CD4-positive, alpha-beta memory T cell (primary cell): ENCODE measurements at regions not wholly inside any gene's neighbourhood (a gene's known extent, or its start where the extent isn't known, plus 50 kb on each side); places are given as distances from the start of the nearest gene placed in this dataset.

ENCODE experiments used
- CTCF ChIA-PET: fragments of 350-600 bp; sonication (Branson Sonifier 250); formaldehyde crosslinking; loops from one replicate; lab custom pipeline; 2021; ENCODE audit warnings: inconsistent platforms; ENCODE audit not compliant: partially characterized antibody; lab: Charles Lee
- POLR2A ChIA-PET: fragments of 350-600 bp; sonication (Branson Sonifier 250); formaldehyde crosslinking; loops from one replicate; lab custom pipeline; 2021; ENCODE audit not compliant: partially characterized antibody; lab: Charles Lee
- DNase-seq, 5 donors: peaks; one replicate each; pipeline versions ENCODE4 v3.0.0 to v3.0.0-alpha.2; 2020 to 2022; ENCODE audit warnings: mixed read lengths in 1 of 5
- H3K27ac ChIP-seq: one replicate; pipeline ENCODE4 v1.7.0; 2013; ENCODE audit warnings: low read depth, low read length
- H3K27me3 ChIP-seq: 2 replicates; pipeline ENCODE4 v1.7.0; 2013; ENCODE audit warnings: mild to moderate bottlenecking, low read length, moderate library complexity; ENCODE audit not compliant: insufficient read depth
- H3K36me3 ChIP-seq: 2 replicates; pipeline ENCODE4 v1.7.0; 2013; ENCODE audit warnings: mild to moderate bottlenecking, low read length, moderate library complexity; ENCODE audit not compliant: insufficient read depth
- H3K4me1 ChIP-seq: 2 replicates; pipeline ENCODE4 v1.7.0; 2013; ENCODE audit warnings: mild to moderate bottlenecking, low read length, moderate library complexity; ENCODE audit not compliant: insufficient read depth
- H3K4me3 ChIP-seq, 2 donors: one replicate each; pipeline ENCODE4 v1.7.0; 2013; ENCODE audit warnings: low read length in 2 of 2, mild to moderate bottlenecking in 1 of 2
- H3K9me3 ChIP-seq, 2 donors: one replicate each; pipeline ENCODE4 v1.7.0; 2013; ENCODE audit warnings: low read length in 2 of 2, control low read depth in 1 of 2; ENCODE audit not compliant: control insufficient read depth in 1 of 2
- H3K27ac Mint-ChIP-seq, 7 donors: one replicate each; pipeline ENCODE4 v1.8.0; 2020 to 2021; ENCODE audit warnings: mixed read lengths in 7 of 7, mild to moderate bottlenecking in 6 of 7, inconsistent platforms in 3 of 7, moderate library complexity in 3 of 7
- H3K27me3 Mint-ChIP-seq, 2 donors: one replicate each; pipeline ENCODE4 v1.8.0; 2020 to 2021; ENCODE audit warnings: mixed read lengths in 2 of 2
- H3K36me3 Mint-ChIP-seq, 2 donors: one replicate each; pipeline ENCODE4 v1.8.0; 2020 to 2021; ENCODE audit warnings: mixed read lengths in 2 of 2, inconsistent platforms in 1 of 2, mild to moderate bottlenecking in 1 of 2
- H3K4me1 Mint-ChIP-seq, 4 donors: one replicate each; pipeline ENCODE4 v1.8.0; 2020 to 2021; ENCODE audit warnings: mixed read lengths in 4 of 4, mild to moderate bottlenecking in 1 of 4
- H3K4me3 Mint-ChIP-seq, 8 donors: one replicate each; pipeline ENCODE4 v1.8.0; 2020 to 2021; ENCODE audit warnings: mixed read lengths in 8 of 8, mild to moderate bottlenecking in 7 of 8, moderate library complexity in 6 of 8, inconsistent platforms in 3 of 8
- H3K9me3 Mint-ChIP-seq, 8 donors: one replicate each; pipeline ENCODE4 v1.8.0; 2020 to 2021; ENCODE audit warnings: mixed read lengths in 8 of 8, mild to moderate bottlenecking in 5 of 8, inconsistent platforms in 3 of 8, moderate library complexity in 1 of 8
- intact Hi-C: fragments of 100-400 bp; cut with micrococcal nuclease; formaldehyde crosslinking; loops from one replicate; pipeline ENCODE4 v1.15.1; 2023

DNA sequence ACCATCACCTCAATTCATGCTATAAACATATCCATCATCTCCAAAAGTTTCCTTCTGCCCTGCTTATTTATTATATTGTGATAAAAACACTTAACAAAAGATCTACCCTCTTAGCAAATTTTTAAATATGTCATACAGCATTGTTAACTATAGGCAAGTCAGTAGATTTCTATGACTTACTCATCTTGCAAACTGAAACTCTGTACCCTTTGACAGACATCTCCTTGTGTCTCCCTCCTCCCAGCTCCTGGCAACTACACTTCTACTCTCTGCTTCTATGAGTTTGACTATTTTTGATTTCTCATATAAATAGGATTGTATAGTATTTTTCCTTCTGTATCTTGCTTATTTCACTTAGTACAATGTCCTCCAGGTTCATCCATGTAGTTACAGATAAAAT, 174.8 kb downstream of the TNFSF18 start:
- intact Hi-C loops: no loop called here
- DNase-seq: no peak
- no peaks in the 10 kb centered on the region for H3K27me3 ChIP-seq
- H3K27ac Mint-ChIP-seq: no peak overlapping the region
- H3K4me3 Mint-ChIP-seq: no peak overlapping the region
- ChIA-PET POLR2A (interaction anchor here (1.1 kb wide), 1 partner anchor 19 kb away, joined by 3 read pairs; no protein-coding TSS in a partner anchor), CTCF (no interaction called here)
- no peak overlapping the region for H3K27ac ChIP-seq
- H3K4me1 Mint-ChIP-seq: peaks cover 9 to 15% (median 12%) of the 10 kb centered on the region in 4 donors
- peaks cover 15% of the 10 kb centered on the region for H3K4me1 ChIP-seq
- H3K36me3 ChIP-seq: no peaks in the 10 kb centered on the region
- no peaks in the 10 kb centered on the region for H3K27me3 Mint-ChIP-seq
- H3K9me3 ChIP-seq: no peaks in the 10 kb centered on the region
- no peaks in the 10 kb centered on the region for H3K36me3 Mint-ChIP-seq
- no peak overlapping the region for H3K4me3 ChIP-seq
- H3K9me3 Mint-ChIP-seq: no peaks in the 10 kb centered on the region

DNA sequence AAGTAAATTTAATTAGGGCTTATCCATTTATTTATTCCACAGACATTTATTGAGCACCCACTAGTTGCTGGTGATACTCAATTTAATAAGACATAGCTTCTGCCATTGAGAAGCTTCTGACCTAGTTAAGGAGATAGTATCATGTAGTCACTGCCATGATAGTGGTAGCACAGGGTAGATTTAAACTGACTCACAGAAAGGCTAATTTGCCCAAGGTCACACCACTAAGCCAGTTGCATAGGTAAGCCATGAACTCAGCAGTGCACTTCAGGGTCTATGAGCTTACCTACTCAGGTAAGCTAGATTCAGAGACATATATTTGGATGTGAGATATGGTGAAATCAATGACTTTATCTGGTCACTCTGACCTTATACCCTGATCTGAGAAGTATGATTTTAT, 168.4 kb downstream of the TNFSF18 start:
- Histone ChIP-seq H3K36me3 (no peaks in the 10 kb centered on the region), H3K9me3 (no peaks in the 10 kb centered on the region), H3K27ac (no peak overlapping the region), H3K4me3 (no peak overlapping the region), H3K27me3 (no peaks in the 10 kb centered on the region), H3K4me1 (peaks cover 17% of the 10 kb centered on the region)
- ChIA-PET POLR2A (interaction anchor here (1.3 kb wide), 1 partner anchor 12 kb away, joined by 7 read pairs; no protein-coding TSS in a partner anchor), CTCF (interaction anchor here (1.3 kb wide), 1 partner anchor 13 kb away, joined by 3 read pairs; no protein-coding TSS in a partner anchor)
- DNase-seq: no peak
- no peak overlapping the region for H3K4me3 Mint-ChIP-seq
- H3K4me1 Mint-ChIP-seq: peaks cover 8 to 16% (median 12%) of the 10 kb centered on the region in 4 donors
- peaks cover 0 to 5% of the 10 kb centered on the region in 2 donors for H3K27me3 Mint-ChIP-seq
- H3K27ac Mint-ChIP-seq: no peak overlapping the region
- H3K9me3 Mint-ChIP-seq: no peaks in the 10 kb centered on the region
- intact Hi-C loops: no loop called here
- H3K36me3 Mint-ChIP-seq: no peaks in the 10 kb centered on the region

DNA sequence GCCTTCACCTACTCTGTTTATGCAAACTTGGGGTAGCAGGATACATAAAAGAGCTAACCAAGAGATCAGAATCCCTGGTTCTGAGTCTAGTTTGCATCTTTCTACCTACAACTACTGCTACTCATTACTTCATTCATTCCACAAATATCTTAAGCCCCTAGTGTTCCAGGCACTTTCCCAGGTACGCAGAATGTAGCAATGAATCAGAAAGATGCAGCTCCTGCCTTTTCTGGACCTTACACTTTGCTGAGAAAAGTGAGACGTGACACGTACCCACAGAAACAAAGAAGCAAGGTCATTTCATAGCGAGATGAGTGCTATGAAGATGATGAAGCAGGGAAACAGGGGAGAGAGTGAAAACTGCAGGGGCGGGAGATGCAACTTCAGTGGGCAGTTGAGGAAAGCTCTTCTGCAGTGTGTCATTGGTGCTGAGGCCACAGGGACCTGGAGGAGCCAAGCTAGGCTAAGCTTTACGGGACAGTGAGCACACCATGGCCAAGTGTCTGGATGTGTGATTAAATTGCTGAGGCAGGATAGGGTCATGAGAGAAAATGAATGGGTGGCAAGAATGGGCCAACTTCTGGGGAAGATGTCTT, 167.9 kb downstream of the TNFSF18 start:
- no peaks in the 10 kb centered on the region for H3K27me3 ChIP-seq
- H3K36me3 ChIP-seq: no peaks in the 10 kb centered on the region
- Mint-ChIP-seq H3K4me3 (peak overlapping the region in 5 of 8 donors; percentile 49 to 78 (median 61)), H3K4me1 (peaks cover 8 to 16% (median 12%) of the 10 kb centered on the region in 4 donors), H3K36me3 (no peaks in the 10 kb centered on the region), H3K27ac (no peak overlapping the region), H3K9me3 (peaks cover 0 to 1% (median 0%) of the 10 kb centered on the region in 8 donors), H3K27me3 (peaks cover 0 to 5% of the 10 kb centered on the region in 2 donors)
- ChIA-PET POLR2A (interaction anchor here (1.3 kb wide), 1 partner anchor 12 kb away, joined by 7 read pairs; no protein-coding TSS in a partner anchor), CTCF (interaction anchor here (0.6 to 1.3 kb wide), 2 partner anchors 12 to 133 kb away, joined by 3 read pairs; no protein-coding TSS in a partner anchor)
- DNase-seq: no peak
- H3K9me3 ChIP-seq: no peaks in the 10 kb centered on the region
- H3K4me3 ChIP-seq: no peak overlapping the region
- no peak overlapping the region for H3K27ac ChIP-seq
- peaks cover 17% of the 10 kb centered on the region for H3K4me1 ChIP-seq
- intact Hi-C loops: no loop called here

- H3K4me3 ChIP-seq: no peak overlapping the region
- no peaks in the 10 kb centered on the region for H3K36me3 ChIP-seq
- no peaks in the 10 kb centered on the region for H3K27me3 ChIP-seq
- peak overlapping the region in 2 of 7 donors; percentile 13 to 19 for H3K27ac Mint-ChIP-seq
- peaks cover 0 to 2% (median 0%) of the 10 kb centered on the region in 8 donors for H3K9me3 Mint-ChIP-seq
- POLR2A ChIA-PET: interaction anchor here (3.4 kb wide), 1 partner anchor 12 kb away, joined by 19 read pairs; no protein-coding TSS in a partner anchor
- H3K9me3 ChIP-seq: no peaks in the 10 kb centered on the region
- intact Hi-C loops: no loop called here
- no peak for DNase-seq
- no peak overlapping the region for H3K27ac ChIP-seq
- peak overlapping the region; percentile 6 to 78 (median 54) for H3K4me3 Mint-ChIP-seq
- peaks cover 8 to 16% (median 12%) of the 10 kb centered on the region in 4 donors for H3K4me1 Mint-ChIP-seq
- H3K27me3 Mint-ChIP-seq: peaks cover 0 to 5% of the 10 kb centered on the region in 2 donors
- CTCF ChIA-PET: interaction anchor here (0.6 to 1.1 kb wide), 2 partner anchors 12 to 133 kb away, joined by 3 read pairs; no protein-coding TSS in a partner anchor
- H3K36me3 Mint-ChIP-seq: no peaks in the 10 kb centered on the region
- peaks cover 17% of the 10 kb centered on the region for H3K4me1 ChIP-seq
Measured at GRCh38 chr1:172883387-172883791, 167.4 kb downstream of the TNFSF18 start.

DNA sequence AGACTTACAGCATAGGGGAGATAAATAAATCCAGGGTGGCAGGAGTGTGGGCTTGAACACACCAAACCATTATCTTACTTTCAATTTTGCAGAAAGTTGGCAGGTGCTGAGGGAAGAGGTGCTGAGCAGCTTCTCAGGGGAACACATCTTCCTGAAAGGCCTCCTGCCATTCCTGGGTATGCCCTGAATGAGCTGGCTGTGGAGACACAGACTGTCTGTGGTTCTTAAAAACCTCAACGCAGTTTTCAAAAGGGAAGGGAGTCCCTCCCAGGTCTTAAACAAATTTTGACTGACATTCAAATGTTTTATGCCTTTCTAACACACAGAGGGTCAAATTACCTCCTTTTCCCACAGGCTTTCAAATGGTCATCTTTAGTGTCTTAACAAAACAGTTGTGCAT, 166.9 kb downstream of the TNFSF18 start:
- H3K9me3 ChIP-seq: no peaks in the 10 kb centered on the region
- Mint-ChIP-seq H3K36me3 (no peaks in the 10 kb centered on the region), H3K27me3 (peaks cover 0 to 5% of the 10 kb centered on the region in 2 donors), H3K27ac (peak overlapping the region in 2 of 7 donors; percentile 13 to 19), H3K4me1 (peaks cover 8 to 16% (median 12%) of the 10 kb centered on the region in 4 donors), H3K9me3 (peaks cover 0 to 2% (median 0%) of the 10 kb centered on the region in 8 donors), H3K4me3 (peak overlapping the region in 7 of 8 donors; percentile 6 to 78 (median 58))
- H3K36me3 ChIP-seq: no peaks in the 10 kb centered on the region
- H3K27me3 ChIP-seq: no peaks in the 10 kb centered on the region
- DNase-seq: no peak
- no peak overlapping the region for H3K4me3 ChIP-seq
- intact Hi-C loops: loop anchor here (1.0 to 2.0 kb wide), 2 partner anchors 10 to 13 kb away; no protein-coding TSS in a partner anchor
- CTCF ChIA-PET: interaction anchor here (1.1 kb wide), 1 partner anchor 11 kb away, joined by 3 read pairs; no protein-coding TSS in a partner anchor
- H3K27ac ChIP-seq: no peak overlapping the region
- H3K4me1 ChIP-seq: peaks cover 17% of the 10 kb centered on the region
- POLR2A ChIA-PET: interaction anchor here (1.1 to 3.4 kb wide), 2 partner anchors 11 to 33 kb away, joined by 3 to 19 read pairs; no protein-coding TSS in a partner anchor

DNA sequence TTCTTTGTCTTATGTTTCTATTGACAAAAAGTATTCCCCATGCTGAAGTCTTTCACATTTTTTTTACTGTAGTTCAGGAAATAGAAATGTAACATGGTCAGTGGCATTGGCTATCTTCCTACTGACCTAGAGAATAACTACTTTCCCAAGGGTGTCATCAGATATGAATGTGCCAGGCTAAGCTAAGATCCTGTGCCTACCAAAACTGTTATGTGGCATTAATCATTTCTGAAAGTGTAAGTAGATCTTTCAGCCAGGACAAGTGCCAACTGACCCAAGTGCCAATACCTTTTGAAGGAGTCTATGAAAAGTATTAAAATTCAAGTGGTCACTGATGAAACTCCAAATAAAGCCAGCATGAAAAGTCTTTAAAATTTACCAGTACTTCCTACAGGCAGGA, 165.3 kb downstream of the TNFSF18 start:
- peaks cover 8 to 16% (median 12%) of the 10 kb centered on the region in 4 donors for H3K4me1 Mint-ChIP-seq
- intact Hi-C loops: loop anchor here (2.0 kb wide), 1 partner anchor 15 kb away; no protein-coding TSS in a partner anchor
- Histone ChIP-seq H3K4me3 (no peak overlapping the region), H3K36me3 (no peaks in the 10 kb centered on the region), H3K9me3 (no peaks in the 10 kb centered on the region), H3K27ac (no peak overlapping the region), H3K27me3 (no peaks in the 10 kb centered on the region), H3K4me1 (peaks cover 17% of the 10 kb centered on the region)
- H3K36me3 Mint-ChIP-seq: no peaks in the 10 kb centered on the region
- H3K27me3 Mint-ChIP-seq: peaks cover 0 to 5% of the 10 kb centered on the region in 2 donors
- ChIA-PET POLR2A (interaction anchor here (3.4 kb wide), 1 partner anchor 10 kb away, joined by 19 read pairs; no protein-coding TSS in a partner anchor), CTCF (no interaction called here)
- no peak overlapping the region for H3K27ac Mint-ChIP-seq
- H3K4me3 Mint-ChIP-seq: no peak overlapping the region
- DNase-seq: no peak
- H3K9me3 Mint-ChIP-seq: peaks cover 0 to 4% (median 0%) of the 10 kb centered on the region in 8 donors

DNA sequence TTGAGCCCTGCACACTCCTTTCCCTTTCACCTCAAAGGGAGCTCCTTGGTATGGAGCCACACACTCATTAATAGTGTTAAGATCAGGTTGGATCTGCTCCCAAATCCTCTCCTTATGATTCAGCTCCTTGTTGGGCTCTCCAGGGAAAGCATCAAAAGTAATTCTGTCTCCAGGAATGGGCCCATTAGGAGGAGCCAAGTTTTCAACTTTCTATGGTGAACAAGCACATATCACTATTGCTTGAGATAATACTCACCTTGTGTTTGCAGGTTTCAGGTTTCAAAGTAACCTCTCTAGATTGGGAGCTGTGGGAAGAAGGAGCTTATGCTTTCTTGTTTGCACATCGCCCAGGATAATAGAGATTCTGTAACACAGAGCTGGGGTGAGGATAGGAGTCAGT, 164.8 kb downstream of the TNFSF18 start:
- Histone ChIP-seq H3K9me3 (no peaks in the 10 kb centered on the region), H3K27me3 (no peaks in the 10 kb centered on the region), H3K4me1 (peaks cover 17% of the 10 kb centered on the region), H3K4me3 (no peak overlapping the region), H3K36me3 (no peaks in the 10 kb centered on the region), H3K27ac (no peak overlapping the region)
- no peak for DNase-seq
- H3K27ac Mint-ChIP-seq: no peak overlapping the region
- no peaks in the 10 kb centered on the region for H3K36me3 Mint-ChIP-seq
- peaks cover 8 to 16% (median 12%) of the 10 kb centered on the region in 4 donors for H3K4me1 Mint-ChIP-seq
- H3K4me3 Mint-ChIP-seq: no peak overlapping the region
- intact Hi-C loops: loop anchor here (2.0 kb wide), 1 partner anchor 15 kb away; no protein-coding TSS in a partner anchor
- ChIA-PET POLR2A (interaction anchor here (3.4 kb wide), 1 partner anchor 9 kb away, joined by 19 read pairs; no protein-coding TSS in a partner anchor), CTCF (no interaction called here)
- H3K27me3 Mint-ChIP-seq: peaks cover 0 to 5% of the 10 kb centered on the region in 2 donors
- H3K9me3 Mint-ChIP-seq: peaks cover 0 to 4% (median 0%) of the 10 kb centered on the region in 8 donors
